PC-9 (cell line): ENCODE measurements at regions not wholly inside any gene's neighbourhood (a gene's known extent, or its start where the extent isn't known, plus 50 kb on each side); places are given as distances from the start of the nearest gene placed in this dataset.

Experiments used
- CTCF ChIP-seq: fragments of 200-600 bp; sonication (generic); conservative IDR thresholded peaks from 2 replicates; pipeline ENCODE4 v1.6.1; 2017; ENCODE audit warnings: mixed run types, antibody characterized with exemption, mild to moderate bottlenecking, moderate library complexity
- EZH2 ChIP-seq: fragments of 200-600 bp; sonication (generic); IDR thresholded peaks from 2 replicates; pipeline ENCODE4 v1.8.0; 2017; ENCODE audit warnings: antibody characterized with exemption, low read depth

DNA sequence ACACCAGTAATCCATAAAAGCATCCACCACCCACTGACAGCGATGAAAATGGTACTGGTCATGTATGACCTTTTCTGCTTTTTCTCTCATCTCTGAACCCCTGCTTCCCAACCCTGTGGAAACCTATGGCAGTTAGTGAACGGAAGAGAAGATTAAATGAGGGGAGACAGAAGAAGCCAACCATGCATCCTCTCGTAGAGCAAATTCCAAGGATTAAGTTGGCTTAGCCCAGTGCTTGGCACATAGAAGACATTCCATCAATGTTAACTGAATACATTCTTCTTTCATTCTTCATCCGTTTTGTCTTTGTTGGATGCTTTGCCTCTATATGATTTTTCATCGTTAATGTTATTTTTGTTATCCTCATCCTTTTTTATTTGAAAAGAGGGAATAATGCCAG is 339.7 kb upstream of the FLRT2 start:
- TF ChIP-seq CTCF (no peak), EZH2 (no peak)
